GM12891 (cell line): ENCODE measurements at regions not wholly inside any gene's neighbourhood (a gene's known extent, or its start where the extent isn't known, plus 50 kb on each side); places are given as distances from the start of the nearest gene placed in this dataset.
A peak's percentile ranks its signal among the peaks of the same experiment; 100 is the strongest.

Experiments
- DNase-seq: peaks from one replicate; pipeline ENCODE4 v3.0.0; 2011; ENCODE audit warnings: low spot score; ENCODE audit not compliant: insufficient read length
- FAIRE-seq: peaks from 2 replicates; lab custom pipeline; 2011; peaks lifted over from hg19 to GRCh38; lab: Jason Lieb, UNC
- PAX5 ChIP-seq: IDR thresholded peaks from 2 replicates; pipeline ENCODE4 v1.6.1; 2011; ENCODE audit warnings: low read length, moderate library complexity, mild to moderate bottlenecking; ENCODE audit not compliant: insufficient read depth, severe bottlenecking
- POLR2A ChIP-seq: IDR thresholded peaks from 2 replicates; pipeline ENCODE4 v1.6.1; 2011; ENCODE audit warnings: low read depth, low read length, control low read depth
- POLR2AphosphoS5 ChIP-seq: IDR thresholded peaks from 2 replicates; pipeline ENCODE4 v1.6.1; 2011; ENCODE audit warnings: low read depth, low read length, control low read depth
- POU2F2 ChIP-seq: IDR thresholded peaks from 2 replicates; pipeline ENCODE4 v1.6.1; 2011; ENCODE audit warnings: low read depth, mild to moderate bottlenecking, control low read depth, low read length, moderate library complexity
- SPI1 ChIP-seq: IDR thresholded peaks from 2 replicates; pipeline ENCODE4 v1.6.1; 2011; ENCODE audit warnings: low read depth, low read length, control low read depth
- TAF1 ChIP-seq: IDR thresholded peaks from 2 replicates; pipeline ENCODE4 v1.6.1; 2011; ENCODE audit warnings: low read depth, low read length, control low read depth

DNA sequence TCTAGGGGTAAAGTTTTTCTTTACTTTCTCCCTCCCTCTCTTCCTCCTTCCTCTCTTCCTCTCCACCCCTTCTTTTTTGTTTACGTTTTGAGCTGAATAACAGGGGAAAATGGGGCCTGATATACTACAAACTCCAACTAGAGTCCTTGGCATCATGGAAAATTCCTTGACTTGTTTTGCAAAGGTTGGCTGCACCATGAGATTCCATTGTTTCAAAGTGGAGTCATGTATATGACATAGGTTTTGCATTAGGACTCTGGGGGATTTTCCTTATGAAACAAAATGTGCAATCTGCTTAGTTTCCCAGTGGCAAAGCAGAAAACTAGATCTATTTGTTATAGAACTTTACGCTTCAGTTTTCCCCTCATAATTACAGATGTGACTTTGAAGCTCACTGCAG, 233.5 kb upstream of the PGRMC2 start:
- DNase-seq (no peak), FAIRE-seq (no peak)
- TF ChIP-seq POLR2A (no peak), SPI1 (no peak), PAX5 (no peak), POU2F2 (no peak), TAF1 (no peak), POLR2AphosphoS5 (no peak)

DNA sequence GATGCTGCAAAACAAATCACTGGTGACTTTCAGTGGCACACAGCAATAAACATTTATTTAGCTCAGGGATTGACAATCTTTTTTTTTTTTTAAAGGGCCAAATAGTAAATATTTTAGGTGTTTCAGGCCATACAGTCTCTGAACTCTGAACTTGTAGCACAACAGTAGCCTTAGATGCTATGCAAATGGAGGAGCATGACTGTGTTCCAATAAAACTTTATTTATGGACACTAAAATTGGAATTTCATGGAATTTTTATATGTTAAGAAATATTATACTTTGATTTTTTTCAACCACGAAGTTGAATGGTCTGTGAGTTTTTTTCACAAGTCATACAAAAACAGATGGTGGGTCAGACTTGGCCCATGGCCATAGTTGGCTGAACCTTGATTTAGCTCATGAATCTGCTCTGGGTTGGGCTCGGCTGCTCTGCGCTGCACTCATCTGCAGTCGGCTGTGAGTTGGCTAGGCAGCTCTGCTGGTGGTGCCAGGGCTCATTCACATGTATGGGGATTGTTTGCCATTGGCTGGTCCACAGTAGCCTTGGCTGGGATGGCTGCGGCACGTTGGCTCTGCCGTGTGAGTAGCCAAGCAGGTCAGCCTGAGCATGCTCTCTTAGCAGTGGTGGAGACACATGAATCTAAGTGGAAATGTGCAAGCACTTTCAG, 231.7 kb upstream of the PGRMC2 start:
- no peak for FAIRE-seq
- no peak for DNase-seq
- no peak for TF ChIP-seq TAF1
- TF ChIP-seq SPI1: no peak
- TF ChIP-seq PAX5: no peak
- no peak for TF ChIP-seq POU2F2
- TF ChIP-seq POLR2A: no peak

DNA sequence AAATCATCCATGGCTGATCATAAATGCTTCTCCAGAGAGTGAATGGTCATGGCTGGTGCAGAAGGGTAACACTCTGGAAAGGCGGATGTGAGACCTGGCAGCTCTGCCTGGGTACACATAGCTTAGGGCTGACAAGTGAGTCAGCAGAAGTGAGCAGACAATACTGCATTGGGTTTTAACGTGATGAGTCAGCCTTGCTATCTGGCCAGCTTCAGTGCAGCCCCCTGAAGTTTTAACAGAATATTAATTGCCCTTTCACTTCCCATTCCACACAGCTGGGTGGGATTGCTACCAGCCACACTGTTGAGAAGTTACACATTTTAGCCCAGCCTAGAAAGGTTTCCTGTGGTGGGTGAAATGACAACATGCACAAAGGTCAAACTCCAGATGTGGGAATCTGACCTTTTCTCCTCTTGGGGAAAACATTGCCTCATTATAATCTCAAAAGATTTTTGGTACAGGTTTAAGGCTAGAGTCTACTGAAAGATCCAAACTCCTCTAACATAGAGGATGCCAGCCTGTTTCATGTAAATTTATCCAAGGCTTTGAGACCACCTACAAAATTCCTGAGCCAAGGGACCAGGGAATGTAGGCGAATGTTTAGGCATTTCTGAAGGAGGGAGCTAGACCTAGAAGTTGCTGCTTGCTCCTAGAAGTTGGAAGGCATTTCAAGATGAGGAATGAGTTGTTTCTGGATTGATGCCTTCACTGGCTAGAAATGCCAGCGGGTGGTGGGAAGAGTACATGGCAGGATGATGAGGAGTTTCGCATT, 230.3 kb upstream of the PGRMC2 start:
- DNase-seq: peak; percentile 41
- peak; percentile 93 for FAIRE-seq
- peak; percentile 83 for TF ChIP-seq POU2F2
- no peak for TF ChIP-seq PAX5
- TF ChIP-seq SPI1: peak; percentile 95
- TF ChIP-seq POLR2A: no peak

DNA sequence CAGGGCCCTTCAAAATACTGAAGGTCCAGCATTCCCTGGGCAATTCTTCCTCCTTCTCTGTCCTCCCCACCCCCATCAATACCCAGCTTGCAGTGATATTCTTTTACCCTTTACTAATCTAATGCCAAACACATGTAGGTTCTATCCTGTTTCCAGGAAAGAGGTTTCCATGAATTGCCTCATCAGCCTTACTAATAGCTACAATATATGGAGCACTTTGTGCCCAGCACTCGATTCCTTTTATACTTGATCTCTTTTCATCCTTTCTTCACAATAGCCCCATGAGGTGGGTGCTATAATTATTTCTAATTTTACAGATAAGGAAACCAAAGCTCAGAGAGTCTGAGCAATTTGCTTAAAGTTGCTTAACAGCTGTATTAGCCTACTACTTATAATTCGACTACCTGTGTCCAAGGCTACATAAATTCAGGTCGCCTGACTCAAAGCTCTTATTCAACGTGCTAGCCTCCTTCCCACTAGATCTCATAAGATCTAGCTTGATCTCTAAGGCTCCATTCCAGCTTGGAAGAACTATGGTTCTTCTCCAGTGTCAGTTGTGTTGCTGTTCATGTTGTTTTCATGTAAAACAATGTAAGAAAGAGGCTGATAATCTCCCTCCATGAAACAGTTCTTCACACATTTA, 229.6 kb upstream of the PGRMC2 start:
- TF ChIP-seq SPI1 (no peak), PAX5 (no peak), POLR2AphosphoS5 (no peak), TAF1 (no peak), POU2F2 (no peak), POLR2A (no peak)
- DNase-seq: no peak
- no peak for FAIRE-seq

DNA sequence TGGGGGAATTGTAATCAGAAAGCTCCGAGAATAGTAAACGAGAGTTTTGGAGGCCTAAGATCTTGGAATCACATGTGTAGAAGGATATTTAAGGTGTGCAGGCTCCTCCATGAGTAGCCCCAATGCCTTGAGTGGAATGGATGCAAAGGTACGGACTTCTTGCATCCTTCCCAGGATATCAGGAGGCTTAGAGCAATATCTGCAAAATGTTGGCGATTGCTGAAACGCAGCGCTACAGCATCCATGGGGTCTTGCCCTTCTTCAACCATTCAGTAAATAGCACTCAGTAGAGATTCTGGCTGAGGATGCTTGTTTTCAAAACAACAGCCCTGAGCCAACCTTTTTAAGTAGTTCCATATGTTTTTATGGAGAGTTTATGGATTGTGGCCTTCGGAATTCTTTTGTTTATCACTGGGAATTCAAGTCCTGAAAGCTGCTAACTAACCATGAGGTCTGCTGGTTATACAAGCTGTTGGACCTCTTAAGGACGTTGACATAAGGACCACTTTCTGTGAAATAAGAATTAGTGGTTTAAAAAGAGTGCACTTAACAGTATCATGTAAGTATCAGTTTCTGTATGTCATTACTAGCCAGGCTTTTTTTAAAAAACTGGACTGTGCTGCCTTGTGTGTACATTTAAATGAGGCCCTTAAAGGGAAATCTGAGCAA, 228.8 kb upstream of the PGRMC2 start:
- no peak for DNase-seq
- TF ChIP-seq SPI1 (no peak), POLR2A (no peak), POLR2AphosphoS5 (no peak), TAF1 (no peak), PAX5 (no peak), POU2F2 (no peak)
- FAIRE-seq: no peak

DNA sequence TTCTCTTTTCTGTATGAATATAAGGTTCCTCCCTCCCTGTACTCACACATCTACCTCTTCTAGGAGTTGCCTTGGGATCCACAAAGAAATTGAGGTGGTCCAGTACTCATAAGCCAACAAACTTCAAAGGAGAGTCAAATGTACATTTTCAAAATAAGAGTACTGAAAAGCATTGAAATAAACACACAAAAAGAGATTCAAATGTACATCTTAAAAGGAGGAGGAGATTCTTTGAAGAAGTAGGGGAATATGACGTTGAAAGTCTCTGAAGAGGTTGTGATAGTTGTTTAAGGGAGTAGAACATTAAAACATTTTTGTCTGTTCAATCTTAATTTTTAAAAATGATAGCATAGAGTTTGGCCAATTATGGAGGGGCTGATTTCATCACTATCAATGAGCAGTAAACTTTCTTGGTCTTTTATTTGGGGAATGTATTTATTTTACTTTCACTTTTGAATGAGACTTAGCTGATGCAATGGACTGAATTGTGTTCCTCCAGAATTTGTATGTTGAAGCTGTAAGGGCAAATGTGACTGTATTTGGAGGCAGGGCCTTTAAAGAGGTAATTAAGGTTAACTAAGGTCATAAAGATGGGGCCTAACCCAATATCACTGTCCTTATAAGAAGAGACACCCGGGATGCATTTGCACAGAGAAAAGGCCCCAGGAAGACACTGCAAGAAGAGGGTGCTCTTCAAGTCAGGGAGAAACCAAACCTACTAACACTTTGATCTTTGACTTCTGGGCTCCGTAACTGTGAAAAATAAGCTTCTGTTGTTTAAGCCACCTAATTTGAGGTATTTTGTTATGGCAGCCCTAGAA, 226.3 kb upstream of the PGRMC2 start:
- TF ChIP-seq TAF1 (no peak), POLR2A (no peak), POU2F2 (no peak), POLR2AphosphoS5 (no peak), SPI1 (no peak), PAX5 (no peak)
- FAIRE-seq: no peak
- DNase-seq: no peak

DNA sequence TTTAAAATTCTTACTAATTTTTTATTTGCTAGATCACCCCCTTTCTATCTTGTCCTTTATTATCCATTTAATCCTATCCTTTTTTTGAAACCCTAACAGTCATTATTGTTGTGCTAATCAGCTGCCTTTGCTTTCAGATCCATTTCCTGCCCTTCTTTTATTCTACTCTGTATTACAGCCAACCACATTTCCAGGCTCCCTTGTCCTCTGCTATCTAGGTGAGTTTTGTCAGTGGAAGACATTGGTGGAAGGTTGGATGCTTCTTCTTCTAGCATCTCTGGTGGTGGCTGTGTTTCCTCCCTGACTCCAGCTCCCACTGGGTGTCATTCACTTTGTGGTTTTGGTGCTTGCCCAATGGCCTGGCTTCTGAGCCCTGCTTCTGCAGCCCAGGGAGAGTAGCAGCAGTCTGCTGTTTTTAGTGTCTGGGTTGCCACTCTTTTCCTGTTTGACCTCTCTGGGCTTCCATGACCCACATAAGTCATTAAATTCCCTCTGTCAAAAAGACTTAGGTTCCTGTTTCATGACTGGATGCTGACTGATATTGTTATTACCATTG, 225.2 kb upstream of the PGRMC2 start:
- FAIRE-seq: no peak
- TF ChIP-seq PAX5: no peak
- TF ChIP-seq POLR2AphosphoS5: no peak
- TF ChIP-seq POU2F2: no peak
- TF ChIP-seq POLR2A: no peak
- TF ChIP-seq TAF1: no peak
- no peak for TF ChIP-seq SPI1
- DNase-seq: no peak

DNA sequence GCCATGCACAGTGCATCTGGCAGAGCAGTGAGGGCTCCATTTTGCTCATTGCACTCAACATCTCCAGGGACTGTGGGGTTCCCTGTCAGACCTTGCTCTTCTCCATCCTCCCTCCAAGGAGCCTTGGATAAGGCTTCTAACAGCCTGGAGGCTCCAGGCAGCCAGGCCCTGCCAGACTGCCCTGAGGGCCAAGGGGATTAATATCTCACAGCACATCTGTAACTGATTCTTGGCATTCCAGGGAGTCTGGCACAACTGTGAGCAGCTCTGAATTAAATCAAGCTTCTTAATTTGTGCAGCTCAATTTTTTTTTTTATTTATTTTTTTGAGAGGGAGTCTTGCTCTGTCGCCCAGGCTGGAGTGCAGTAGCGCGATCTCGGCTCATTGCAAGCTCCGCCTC, 224.5 kb upstream of the PGRMC2 start:
- FAIRE-seq: no peak
- no peak for DNase-seq
- TF ChIP-seq POU2F2 (no peak), PAX5 (no peak), POLR2AphosphoS5 (no peak), SPI1 (no peak), POLR2A (no peak), TAF1 (no peak)
